OCI-M1 (cell line): ENCODE measurements at regions not wholly inside any gene's neighbourhood (a gene's known extent, or its start where the extent isn't known, plus 50 kb on each side); places are given as distances from the start of the nearest gene placed in this dataset.

Experiments used
- DNase-seq: peaks from one replicate; lab custom pipeline; 2025; lab: John Stamatoyannopoulos, UW

GRCh38 chr12:39125566-39125965, 220.2 kb upstream of the CPNE8 start:
- DNase-seq = no peak

GRCh38 chr12:39124768-39125167, 219.4 kb upstream of the CPNE8 start:
- no peak for DNase-seq

DNA sequence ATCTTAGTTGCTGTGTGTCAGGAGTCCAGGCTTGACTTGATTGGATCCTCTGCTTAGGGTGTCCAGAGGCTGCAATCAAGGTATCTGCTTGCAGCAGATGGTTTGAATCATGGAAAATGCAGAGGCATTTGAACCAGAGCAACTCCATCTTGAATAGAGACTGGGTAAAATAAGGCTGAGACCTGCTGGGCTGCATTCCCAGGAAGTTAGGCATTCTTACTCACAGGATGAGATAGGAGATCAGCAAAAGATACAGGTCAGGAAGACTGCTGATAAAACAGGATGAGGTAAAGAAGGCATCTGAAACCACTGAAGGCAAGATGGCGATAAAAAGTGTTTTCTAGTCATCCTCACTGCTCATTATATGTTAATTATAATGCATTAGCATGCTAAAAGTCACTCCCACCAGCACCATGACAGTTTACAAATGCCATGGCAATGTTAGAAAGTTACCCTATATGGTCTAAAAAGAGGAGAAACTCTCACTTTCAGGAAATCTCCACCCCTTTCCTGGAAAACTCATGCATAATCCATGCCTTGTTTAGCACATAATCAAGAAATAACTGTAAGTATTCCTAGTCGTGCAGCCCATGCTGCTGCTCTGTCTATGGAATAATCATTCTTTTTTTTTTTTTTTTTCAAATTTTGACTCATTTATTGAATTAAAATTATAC, 218.3 kb upstream of the CPNE8 start:
- no peak for DNase-seq

DNA sequence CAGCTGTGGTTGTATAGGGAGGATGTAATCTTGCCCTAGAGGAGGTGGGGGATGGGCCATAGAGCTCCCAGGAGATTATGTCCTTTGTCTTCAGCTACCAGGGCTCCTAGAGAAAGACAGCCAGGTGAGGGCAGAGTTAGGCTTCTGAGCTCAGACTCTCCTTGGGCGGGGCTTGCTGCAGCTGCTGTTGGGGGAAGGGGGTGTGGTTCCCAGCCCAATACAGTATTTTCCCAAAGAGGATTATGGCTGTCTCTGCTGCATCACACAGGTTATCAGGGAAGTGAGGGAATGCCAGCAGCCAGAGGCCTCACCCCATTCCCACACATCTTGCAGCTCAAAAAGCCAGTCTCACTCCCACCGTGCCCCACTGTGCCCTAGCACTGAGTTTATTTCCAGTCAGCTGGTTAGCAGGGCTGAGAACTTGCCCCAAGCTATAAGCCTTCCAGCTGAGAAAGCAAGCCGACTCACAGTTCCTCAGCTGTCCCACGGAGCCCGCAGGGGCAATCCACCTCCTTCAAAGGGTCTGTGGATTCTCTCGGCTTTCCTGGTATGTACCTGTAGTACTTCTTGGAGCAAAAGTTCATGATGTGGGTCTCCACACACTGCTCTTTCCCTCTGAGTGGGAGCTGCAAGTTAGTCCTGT, 217.3 kb upstream of the CPNE8 start:
- no peak for DNase-seq

DNA sequence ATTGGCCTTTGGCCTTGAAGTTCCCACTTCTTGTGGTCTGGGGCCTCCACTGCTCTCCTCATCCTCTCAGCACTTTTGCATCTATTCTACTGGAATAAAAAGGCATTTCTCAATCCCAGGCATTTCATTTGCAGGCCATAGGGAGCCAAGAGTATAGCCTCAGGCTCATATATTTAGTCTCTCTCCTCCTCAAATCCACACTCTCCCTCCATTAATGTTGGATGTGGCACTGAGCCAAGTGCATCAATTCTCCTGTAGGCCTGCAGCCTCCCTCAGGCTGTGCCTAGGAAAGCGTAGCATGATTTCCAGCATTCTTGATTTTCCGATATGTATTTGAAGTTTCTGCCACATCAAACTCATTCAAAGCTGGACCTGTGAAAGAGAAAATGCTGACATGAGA, 211.5 kb upstream of the CPNE8 start:
- no peak for DNase-seq

DNA sequence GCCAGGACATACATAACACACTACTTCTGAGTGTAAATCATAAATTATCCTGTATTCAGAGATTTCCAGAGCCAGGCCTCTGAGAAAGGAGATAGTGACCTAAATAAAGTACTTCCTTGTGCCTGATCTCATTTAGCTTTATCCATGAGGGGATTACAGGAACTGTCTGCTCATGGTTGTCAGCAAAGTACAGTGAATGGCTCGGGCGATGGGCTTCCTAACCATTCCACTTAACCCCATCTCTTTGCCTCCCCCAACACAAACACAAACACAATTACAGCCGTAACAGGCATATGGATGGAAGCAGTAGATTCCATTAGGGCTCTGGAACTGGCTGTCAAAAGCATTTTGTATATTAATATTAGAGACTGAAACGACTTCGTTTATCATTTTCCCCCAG, 206.7 kb upstream of the CPNE8 start:
- no peak for DNase-seq

DNA sequence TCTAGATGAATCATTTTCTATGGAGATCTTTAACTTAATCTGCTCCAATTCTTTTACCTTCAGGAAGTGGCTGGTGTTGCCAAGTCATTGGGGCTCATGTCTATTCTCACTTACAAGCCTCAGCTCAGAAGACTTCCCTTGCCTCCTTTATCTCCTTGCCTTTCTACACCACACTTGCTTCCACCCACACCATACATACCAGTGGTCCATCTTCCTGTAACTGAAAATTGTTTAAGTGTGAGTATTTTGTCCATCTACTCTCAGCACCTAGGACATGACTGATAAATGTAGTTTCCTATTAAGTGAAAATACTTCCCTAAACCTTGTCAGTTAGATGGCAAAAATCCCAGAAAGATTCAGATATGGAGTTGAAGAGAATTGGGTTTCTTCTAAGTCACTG, 199.7 kb upstream of the CPNE8 start:
- peak; percentile 8 for DNase-seq

- peak; percentile 78 for DNase-seq
Measured at GRCh38 chr12:39103552-39104165, 198.3 kb upstream of the CPNE8 start.

DNA sequence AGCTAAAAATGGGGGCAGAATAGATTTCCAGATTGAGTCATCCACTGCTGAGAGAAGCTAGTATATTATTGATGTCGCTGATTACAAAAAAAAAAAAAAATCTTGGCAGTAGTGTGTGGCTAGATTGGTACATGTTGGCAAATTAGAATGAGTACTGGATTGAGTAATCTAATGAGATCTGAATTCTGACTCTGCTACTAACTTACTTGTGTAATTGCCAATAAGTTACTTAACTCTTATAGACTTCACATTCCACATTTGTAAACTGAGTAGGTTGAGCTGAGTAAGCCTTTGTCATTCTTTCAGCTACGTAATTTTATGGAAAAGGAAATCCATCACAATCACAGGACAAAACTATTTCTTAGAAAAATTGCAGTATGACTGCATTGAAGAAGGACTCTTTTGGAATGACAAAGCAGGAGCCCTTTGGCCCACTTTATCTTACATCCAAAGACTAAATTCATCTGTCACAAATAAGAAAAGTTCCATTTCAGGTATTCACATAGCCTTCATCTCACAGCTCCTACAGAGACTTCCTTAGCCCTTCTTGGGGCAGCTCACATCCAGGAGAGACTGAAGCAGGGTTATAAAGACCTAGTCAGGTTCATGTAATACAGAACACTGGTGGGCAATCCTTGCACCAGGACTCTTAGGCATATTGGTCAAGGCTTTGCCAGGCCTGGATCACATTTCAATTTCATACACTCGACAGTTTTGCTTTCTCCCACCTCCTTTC, 197.3 kb upstream of the CPNE8 start:
- DNase-seq = no peak

DNA sequence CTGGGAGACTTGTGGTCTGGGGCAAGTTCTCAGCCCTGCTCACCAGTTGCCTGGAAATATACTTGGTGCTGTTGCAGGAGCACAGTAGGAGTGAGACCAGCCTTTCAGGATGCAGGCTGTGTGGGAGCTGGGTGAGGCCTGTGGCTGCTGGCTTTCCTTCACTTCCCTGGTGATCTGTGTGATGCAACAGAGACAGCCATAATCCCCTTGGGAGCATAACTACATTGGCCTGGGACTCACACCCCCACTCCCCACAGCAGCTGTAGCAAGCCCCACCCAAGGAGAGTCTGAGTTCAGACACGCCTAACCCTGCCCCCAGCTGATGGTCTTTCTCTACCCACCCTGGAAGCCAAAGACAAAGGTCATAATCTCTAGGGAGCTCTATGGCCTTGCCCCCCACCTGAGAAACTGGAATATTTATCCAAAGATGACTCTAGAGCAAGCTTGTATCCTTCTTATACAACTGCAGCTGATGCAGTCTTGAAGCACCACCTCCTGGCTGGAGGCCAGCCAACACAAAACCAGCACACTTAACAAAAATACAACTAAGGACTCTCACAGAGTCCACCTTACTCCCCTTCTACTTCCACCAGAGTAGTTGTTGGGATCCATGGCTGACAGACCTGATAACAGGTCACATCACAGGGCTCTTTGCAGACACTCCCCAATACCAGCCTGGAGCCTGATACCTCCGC, 190.4 kb upstream of the CPNE8 start:
- DNase-seq = peak; percentile 3

GRCh38 chr12:39081910-39082309, 176.5 kb upstream of the CPNE8 start:
- no peak for DNase-seq

- no peak for DNase-seq
Measured at GRCh38 chr12:39077226-39077625, 171.8 kb upstream of the CPNE8 start.

DNA sequence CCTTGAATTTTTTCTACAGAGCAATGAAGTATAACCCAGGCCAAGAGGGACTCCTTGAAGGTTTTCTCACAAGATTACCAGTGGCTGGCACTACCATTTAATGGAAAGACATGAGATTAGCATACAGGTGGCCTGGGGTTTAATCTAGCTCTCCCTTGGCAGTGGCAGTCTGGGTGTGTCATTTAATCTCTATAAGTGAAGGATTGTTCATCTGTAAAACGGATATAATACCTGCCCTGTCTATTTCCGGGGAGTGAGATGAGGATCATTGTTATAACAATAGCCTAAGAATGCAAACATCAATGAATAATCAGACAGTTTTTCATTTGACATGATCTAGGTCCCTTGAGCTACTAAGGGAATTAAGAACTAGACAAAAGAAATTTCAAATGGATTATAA, 168.7 kb upstream of the CPNE8 start:
- no peak for DNase-seq

DNA sequence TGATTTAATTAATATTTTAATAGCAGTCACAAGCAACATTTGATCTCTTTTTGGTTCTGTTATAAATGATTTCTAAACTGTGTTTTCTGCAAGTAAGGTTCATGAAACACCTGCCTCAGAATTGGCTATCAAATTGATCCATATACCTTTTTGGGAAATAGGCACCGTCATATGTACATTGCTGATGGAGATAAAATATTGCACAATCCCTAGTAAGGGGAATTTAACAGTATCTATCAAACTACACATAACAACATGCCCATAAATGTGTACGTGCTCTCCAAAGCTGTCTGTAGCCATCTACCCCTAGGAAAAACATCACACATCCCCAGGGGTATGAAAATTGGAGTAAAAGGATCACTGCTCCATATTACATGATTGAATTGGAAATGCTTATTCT, 167.3 kb upstream of the CPNE8 start:
- DNase-seq = peak; percentile 14

DNA sequence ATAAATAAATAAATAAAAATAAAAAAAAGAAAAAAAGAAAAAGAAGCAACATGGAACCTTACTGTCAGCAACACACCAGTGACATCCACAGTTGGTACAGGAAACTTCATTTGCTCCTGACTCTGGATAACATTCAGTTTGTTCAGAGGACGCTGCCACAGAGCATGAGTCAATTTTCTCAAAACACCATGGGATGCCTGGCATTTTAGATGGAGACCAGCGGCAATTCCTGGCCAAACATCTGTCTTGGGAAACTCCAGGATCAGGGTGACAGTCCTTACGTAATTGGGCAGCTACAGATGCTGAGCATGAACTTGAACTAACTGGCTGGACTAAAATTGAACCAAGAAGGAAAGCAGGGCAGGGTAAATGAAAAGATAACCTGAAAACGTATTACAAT, 166.2 kb upstream of the CPNE8 start:
- no peak for DNase-seq

GRCh38 chr12:39070775-39071174, 165.4 kb upstream of the CPNE8 start:
- DNase-seq = no peak

DNA sequence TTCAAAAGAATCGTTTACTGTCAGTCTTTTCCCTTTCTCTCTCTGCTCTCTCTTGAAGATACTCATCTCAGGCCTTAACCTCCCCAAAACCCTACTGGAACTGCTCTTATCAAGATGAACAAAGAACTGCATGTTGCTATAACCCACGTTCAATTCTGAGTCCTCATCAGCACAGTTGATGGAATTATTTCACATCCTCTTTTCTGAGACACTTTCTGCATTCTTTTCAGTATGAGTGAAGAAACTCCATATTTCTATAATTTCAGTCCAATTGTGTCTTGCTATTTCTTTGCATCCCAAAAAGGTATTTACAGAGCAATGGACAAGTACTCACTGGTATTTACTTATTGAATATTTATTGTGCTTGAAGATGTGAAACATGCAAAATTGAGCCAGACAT, 160.1 kb upstream of the CPNE8 start:
- no peak for DNase-seq

DNA sequence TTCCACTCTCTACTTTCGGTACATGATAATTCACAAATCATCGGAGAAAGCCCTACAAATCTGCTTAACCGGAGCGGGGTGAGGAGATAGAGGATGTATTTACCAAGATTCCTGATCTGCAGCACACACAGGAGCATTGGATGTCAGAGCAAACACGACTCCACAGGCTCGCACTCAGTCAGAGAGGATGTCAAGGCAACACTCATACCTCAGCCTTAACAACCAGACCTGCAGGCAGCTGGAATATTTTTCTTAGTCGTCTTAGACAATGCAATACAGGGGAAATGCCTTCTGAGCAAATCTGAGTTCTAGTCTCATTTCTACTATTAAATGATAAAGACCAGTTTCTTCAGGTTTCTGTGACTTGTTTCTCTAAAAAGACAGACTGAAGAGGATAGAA, 159.3 kb upstream of the CPNE8 start:
- no peak for DNase-seq

DNA sequence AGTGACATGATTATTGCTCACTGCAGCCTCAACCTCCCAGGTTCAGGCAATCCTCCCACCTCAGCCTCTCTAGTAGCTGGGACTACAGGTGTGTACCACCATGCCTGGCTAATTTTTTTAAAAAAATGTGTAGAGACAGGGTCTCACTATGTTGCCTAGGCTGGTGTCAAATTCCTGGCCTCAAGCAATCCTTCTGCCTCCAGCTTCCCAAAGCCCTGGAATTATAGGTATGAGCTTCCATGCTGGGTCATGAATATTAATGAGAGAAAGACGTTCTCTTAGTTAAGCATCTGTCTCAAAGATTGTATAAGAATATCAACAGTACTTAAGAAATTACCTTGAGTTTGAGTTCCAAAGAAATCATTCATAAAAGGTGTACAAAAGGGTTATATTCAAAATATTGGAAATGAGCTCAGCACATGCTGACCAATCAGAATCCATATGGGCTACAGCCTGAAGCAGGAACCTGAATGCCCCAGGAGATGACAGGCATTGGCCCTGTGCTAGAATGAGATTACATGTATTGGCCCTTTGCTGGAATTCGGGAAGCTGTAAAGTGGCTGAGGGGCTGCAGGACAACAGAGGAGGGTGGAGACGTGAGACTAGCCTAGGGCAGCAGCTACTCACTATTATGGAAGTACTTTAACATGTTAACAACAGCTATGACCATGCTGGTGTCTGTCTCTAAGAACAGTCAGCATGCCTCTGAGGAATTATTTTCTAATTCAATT, 157.0 kb upstream of the CPNE8 start:
- DNase-seq = no peak

GRCh38 chr12:39061576-39061975, 156.2 kb upstream of the CPNE8 start:
- DNase-seq = no peak

DNA sequence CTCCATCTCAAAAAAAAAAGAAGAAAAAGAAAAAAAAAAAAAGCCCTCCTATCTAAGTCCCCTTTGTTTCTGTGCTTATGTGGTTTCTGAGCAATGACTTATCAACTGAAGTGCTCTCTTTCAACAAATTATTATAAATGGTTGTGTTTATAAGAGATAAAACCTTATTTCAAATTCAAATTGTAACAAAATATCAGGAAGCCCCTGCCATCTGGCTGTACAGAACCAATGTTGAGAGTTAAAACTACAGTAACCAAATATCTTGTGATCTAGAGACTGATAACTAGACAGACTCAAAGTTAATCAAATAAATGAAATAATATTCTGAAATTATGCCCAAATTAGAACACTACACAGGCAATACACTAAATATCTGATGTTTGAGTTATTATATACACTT, 143.0 kb upstream of the CPNE8 start:
- peak; percentile 18 for DNase-seq
